HAP-1 (cell line): ENCODE measurements at regions not wholly inside any gene's neighbourhood (a gene's known extent, or its start where the extent isn't known, plus 50 kb on each side); places are given as distances from the start of the nearest gene placed in this dataset.
A peak's percentile ranks its signal among the peaks of the same experiment; 100 is the strongest.

ENCODE experiments used
- DNase-seq, 2 experiments: peaks; one replicate each; pipeline ENCODE4 v3.0.0-alpha.2; 2016 to 2020; ENCODE audit warnings: low spot score in 2 of 2
- H3K27me3 ChIP-seq: fragments of 250-450 bp; sonication (Bioruptor Pico); 2 replicates; pipeline ENCODE4 v1.5.1; 2020; ENCODE audit warnings: low read depth, mild to moderate bottlenecking, moderate library complexity
- H3K36me3 ChIP-seq: fragments of 250-450 bp; sonication (Bioruptor Pico); replicated peaks from 2 replicates; pipeline ENCODE4 v1.5.1; 2020; ENCODE audit warnings: mild to moderate bottlenecking
- H3K4me1 ChIP-seq: fragments of 250-450 bp; sonication (Bioruptor Pico); 2 replicates; pipeline ENCODE4 v1.5.1; 2020; ENCODE audit warnings: mild to moderate bottlenecking
- H3K4me3 ChIP-seq: fragments of 250-450 bp; sonication (Bioruptor Pico); 2 replicates; pipeline ENCODE4 v1.5.1; 2020; ENCODE audit warnings: mild to moderate bottlenecking, moderate library complexity
- H3K9me3 ChIP-seq: fragments of 250-450 bp; sonication (Bioruptor Pico); 2 replicates; pipeline ENCODE4 v1.5.1; 2020; ENCODE audit warnings: mild to moderate bottlenecking, moderate library complexity
- in situ Hi-C: fragments of 300-500 bp; cut with MboI; formaldehyde crosslinking; loops from 3 replicates; pipeline ENCODE4 v1.14.3; 2020; ENCODE audit warnings: low sequenced_read_pairs, inconsistent platforms, mixed read lengths

GRCh38 chr4:92050875-92051274 lies 252.9 kb upstream of the GRID2 start:
- no peaks in the 10 kb centered on the region for H3K36me3 ChIP-seq
- H3K27me3 ChIP-seq, result no peaks in the 10 kb centered on the region
- in situ Hi-C loops, result no loop called here
- no peaks in the 10 kb centered on the region for H3K4me1 ChIP-seq
- no peak overlapping the region for H3K4me3 ChIP-seq
- H3K9me3 ChIP-seq, result no peaks in the 10 kb centered on the region; the same call in 1 of the 2 replicates
- no peak for DNase-seq

GRCh38 chr4:92059615-92060014 lies 244.2 kb upstream of the GRID2 start:
- Histone ChIP-seq H3K27me3 (no peaks in the 10 kb centered on the region), H3K4me3 (no peak overlapping the region), H3K36me3 (no peaks in the 10 kb centered on the region), H3K4me1 (no peaks in the 10 kb centered on the region), H3K9me3 (no peaks in the 10 kb centered on the region)
- in situ Hi-C loops, result no loop called here
- no peak for DNase-seq

GRCh38 chr4:92060333-92060732 lies 243.4 kb upstream of the GRID2 start:
- Histone ChIP-seq H3K9me3 (no peaks in the 10 kb centered on the region), H3K4me3 (no peak overlapping the region), H3K27me3 (no peaks in the 10 kb centered on the region), H3K4me1 (no peaks in the 10 kb centered on the region), H3K36me3 (no peaks in the 10 kb centered on the region)
- in situ Hi-C loops, result no loop called here
- DNase-seq, result peak in 1 of 2 experiments; percentile 11

DNA sequence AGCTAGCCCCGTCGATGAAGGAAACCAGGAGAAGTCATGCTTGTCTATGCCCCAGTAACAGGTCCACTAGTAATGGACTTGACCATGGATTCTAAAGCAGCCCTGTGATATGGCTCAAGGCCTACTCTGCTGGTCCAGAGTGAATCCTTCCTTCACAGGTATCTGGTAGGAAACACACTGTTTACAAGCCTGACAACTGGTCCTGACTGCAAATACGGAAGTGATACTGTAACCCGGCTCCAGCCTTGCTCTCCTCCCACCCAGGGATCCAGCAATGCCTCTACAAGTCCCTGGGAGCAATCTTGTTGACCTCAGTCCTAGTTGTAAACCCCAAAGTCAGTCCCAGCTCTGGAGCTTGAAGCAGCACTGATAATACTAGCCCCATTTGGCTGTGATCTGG lies 239.2 kb upstream of the GRID2 start:
- H3K4me3 ChIP-seq, result no peak overlapping the region
- H3K9me3 ChIP-seq, result no peaks in the 10 kb centered on the region
- no peaks in the 10 kb centered on the region for H3K36me3 ChIP-seq
- no peaks in the 10 kb centered on the region for H3K27me3 ChIP-seq
- in situ Hi-C loops, result no loop called here
- DNase-seq, result no peak
- H3K4me1 ChIP-seq, result no peaks in the 10 kb centered on the region

DNA sequence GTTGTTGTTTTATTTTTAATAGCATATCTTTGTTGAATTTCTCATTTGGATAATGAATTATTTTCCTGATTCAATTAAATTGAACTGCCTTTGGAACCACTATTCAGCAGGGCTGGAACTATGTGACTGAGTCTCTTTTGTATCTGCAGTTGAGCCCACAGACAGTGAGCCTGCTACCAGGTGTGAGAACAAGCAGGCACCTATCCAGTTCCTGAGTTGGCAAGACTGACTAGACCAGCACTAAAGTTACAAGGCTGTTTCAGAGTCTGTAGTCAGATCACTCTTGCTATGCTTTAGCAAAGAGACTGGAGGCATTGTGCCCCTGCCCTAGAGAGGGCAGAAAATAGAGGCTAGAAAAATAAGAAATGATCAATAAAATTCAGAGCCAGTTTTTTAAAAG lies 237.3 kb upstream of the GRID2 start:
- in situ Hi-C loops, result no loop called here

GRCh38 chr4:92071587-92071986 lies 232.2 kb upstream of the GRID2 start:
- H3K4me3 ChIP-seq, result no peak overlapping the region
- H3K36me3 ChIP-seq, result no peaks in the 10 kb centered on the region
- no peaks in the 10 kb centered on the region for H3K9me3 ChIP-seq
- in situ Hi-C loops, result no loop called here
- DNase-seq, result no peak
- H3K27me3 ChIP-seq, result no peaks in the 10 kb centered on the region
- H3K4me1 ChIP-seq, result no peaks in the 10 kb centered on the region

More for the DNA sequence above, 237.3 kb upstream of the GRID2 start:
- H3K4me3 ChIP-seq, result no peak overlapping the region
- no peaks in the 10 kb centered on the region for H3K9me3 ChIP-seq
- no peaks in the 10 kb centered on the region for H3K27me3 ChIP-seq
- DNase-seq, result no peak
- no peaks in the 10 kb centered on the region for H3K36me3 ChIP-seq
- no peaks in the 10 kb centered on the region for H3K4me1 ChIP-seq

DNA sequence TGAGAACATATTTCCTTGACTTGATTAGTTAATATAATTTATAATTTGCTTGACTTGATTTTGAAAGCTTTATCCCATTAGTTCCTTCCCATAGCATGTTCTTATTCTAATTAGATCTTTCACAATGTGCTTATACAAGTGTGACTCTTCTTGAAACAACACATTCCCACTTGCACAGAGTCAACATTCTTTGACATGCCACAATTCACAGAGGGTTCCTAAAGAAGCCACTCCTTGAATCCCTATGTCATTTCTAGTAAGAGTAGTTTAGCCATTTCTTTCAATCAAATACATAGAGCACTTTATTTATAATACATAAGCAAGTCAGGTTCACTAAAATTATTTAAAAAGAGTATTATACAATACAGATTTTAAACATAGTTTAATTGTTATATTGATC lies 228.9 kb upstream of the GRID2 start:
- Histone ChIP-seq H3K4me1 (no peaks in the 10 kb centered on the region), H3K27me3 (no peaks in the 10 kb centered on the region), H3K4me3 (no peak overlapping the region), H3K36me3 (no peaks in the 10 kb centered on the region), H3K9me3 (no peaks in the 10 kb centered on the region)
- no peak for DNase-seq
- in situ Hi-C loops, result no loop called here

GRCh38 chr4:92090887-92091286 lies 212.9 kb upstream of the GRID2 start:
- Histone ChIP-seq H3K4me1 (no peaks in the 10 kb centered on the region), H3K36me3 (no peaks in the 10 kb centered on the region), H3K9me3 (no peaks in the 10 kb centered on the region), H3K4me3 (no peak overlapping the region), H3K27me3 (no peaks in the 10 kb centered on the region)
- no peak for DNase-seq
- in situ Hi-C loops, result no loop called here

- DNase-seq, result peak in 1 of 2 experiments; percentile 47
- no peak overlapping the region for H3K4me3 ChIP-seq
- H3K36me3 ChIP-seq, result no peaks in the 10 kb centered on the region
- in situ Hi-C loops, result no loop called here
- H3K9me3 ChIP-seq, result no peaks in the 10 kb centered on the region
- H3K4me1 ChIP-seq, result no peaks in the 10 kb centered on the region
- H3K27me3 ChIP-seq, result no peaks in the 10 kb centered on the region
Measured at GRCh38 chr4:92091335-92091734, 212.4 kb upstream of the GRID2 start.

DNA sequence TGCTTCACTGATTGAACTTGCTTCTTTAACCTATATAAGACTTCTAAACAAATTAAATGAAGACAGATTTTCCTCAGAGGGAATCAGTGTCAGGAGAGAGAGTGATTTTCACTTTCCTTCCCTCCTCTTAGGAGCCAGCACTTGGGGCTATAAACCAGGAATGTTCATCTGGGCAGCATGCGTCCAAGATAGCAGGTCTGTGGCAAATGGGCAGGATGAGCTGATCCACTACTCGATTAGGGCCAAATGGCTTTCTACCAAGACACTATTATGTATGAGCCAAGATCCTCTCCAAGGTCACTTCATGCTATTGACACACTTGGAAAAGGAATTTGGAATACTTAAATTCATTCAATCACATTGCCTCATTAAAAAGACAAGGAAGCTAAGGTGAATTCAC lies 203.9 kb upstream of the GRID2 start:
- Histone ChIP-seq H3K27me3 (no peaks in the 10 kb centered on the region), H3K4me3 (no peak overlapping the region), H3K36me3 (no peaks in the 10 kb centered on the region), H3K4me1 (no peaks in the 10 kb centered on the region), H3K9me3 (no peaks in the 10 kb centered on the region)
- in situ Hi-C loops, result no loop called here
- no peak for DNase-seq

DNA sequence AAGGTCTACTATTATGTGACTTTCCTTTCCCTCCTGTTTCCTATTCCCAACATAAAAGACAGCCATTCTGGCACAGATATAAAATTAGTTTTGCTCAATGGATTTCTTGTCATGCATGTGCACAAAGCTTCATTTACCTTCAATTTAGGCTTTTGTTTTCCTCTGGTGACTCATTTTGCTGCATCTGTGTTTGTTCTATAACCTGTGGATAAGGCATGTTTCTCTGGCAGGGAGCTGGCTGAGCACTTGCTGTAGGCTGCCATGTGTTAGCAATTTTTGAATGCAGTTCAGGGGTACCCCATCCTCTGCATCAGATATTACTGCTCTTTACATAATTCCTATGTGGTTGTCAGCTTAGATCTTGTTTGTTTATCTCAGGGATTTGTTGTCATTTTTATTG lies 202.8 kb upstream of the GRID2 start:
- Histone ChIP-seq H3K27me3 (no peaks in the 10 kb centered on the region), H3K9me3 (no peaks in the 10 kb centered on the region), H3K36me3 (no peaks in the 10 kb centered on the region), H3K4me3 (no peak overlapping the region), H3K4me1 (no peaks in the 10 kb centered on the region)
- DNase-seq, result no peak
- in situ Hi-C loops, result no loop called here

- in situ Hi-C loops, result no loop called here
- no peak for DNase-seq
Measured at GRCh38 chr4:92101737-92102172, 202.0 kb upstream of the GRID2 start.

DNA sequence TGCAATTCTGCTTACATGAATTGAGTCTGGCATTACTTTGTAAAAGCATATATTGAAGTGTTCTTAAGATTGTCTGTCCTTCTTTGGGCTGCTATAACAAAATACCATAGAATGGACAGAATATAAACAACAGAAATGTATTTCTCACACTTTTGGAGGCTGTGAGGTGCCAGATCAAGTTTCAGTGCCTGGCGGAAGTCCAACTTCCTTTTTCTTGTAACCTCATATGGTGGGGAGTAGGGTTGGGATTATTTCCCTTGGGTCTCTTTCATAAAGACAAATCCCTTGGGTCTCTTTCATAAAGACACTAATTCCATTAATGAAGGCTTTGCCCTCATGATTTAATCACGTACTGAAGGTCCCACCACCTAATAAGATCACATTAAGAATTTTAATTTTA lies 199.3 kb upstream of the GRID2 start:
- Histone ChIP-seq H3K9me3 (no peaks in the 10 kb centered on the region), H3K4me3 (no peak overlapping the region), H3K36me3 (no peaks in the 10 kb centered on the region), H3K4me1 (no peaks in the 10 kb centered on the region), H3K27me3 (no peaks in the 10 kb centered on the region)
- no peak for DNase-seq
- in situ Hi-C loops, result no loop called here

More at GRCh38 chr4:92101737-92102172, 202.0 kb upstream of the GRID2 start:
- no peaks in the 10 kb centered on the region for H3K4me1 ChIP-seq
- H3K9me3 ChIP-seq, result no peaks in the 10 kb centered on the region
- no peaks in the 10 kb centered on the region for H3K36me3 ChIP-seq
- H3K4me3 ChIP-seq, result no peak overlapping the region
- H3K27me3 ChIP-seq, result no peaks in the 10 kb centered on the region

GRCh38 chr4:92106816-92107215 lies 196.9 kb upstream of the GRID2 start:
- in situ Hi-C loops, result no loop called here

DNA sequence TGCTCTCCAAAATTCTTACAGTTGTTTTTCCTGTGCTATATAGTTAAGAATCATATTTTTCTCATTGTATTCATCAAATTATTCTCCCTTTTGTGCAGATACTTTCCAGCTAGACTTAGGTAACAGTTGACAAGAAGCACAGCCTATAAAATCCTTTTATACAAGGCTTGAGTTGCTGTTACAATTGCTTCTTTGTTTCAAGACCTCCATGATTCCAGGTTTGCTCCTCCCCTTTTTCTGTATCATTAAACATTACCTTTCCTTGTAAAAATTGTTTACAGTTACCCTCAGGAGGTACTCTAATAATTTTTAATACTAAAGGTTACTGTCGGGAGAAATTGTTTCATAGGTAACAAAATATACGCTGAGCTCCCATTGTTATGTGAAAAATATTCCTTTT lies 192.3 kb upstream of the GRID2 start:
- Histone ChIP-seq H3K36me3 (no peaks in the 10 kb centered on the region), H3K4me3 (no peak overlapping the region), H3K27me3 (no peaks in the 10 kb centered on the region), H3K4me1 (no peaks in the 10 kb centered on the region), H3K9me3 (no peaks in the 10 kb centered on the region)
- in situ Hi-C loops, result no loop called here
- no peak for DNase-seq

More at GRCh38 chr4:92106816-92107215, 196.9 kb upstream of the GRID2 start:
- DNase-seq, result no peak
- Histone ChIP-seq H3K9me3 (no peaks in the 10 kb centered on the region), H3K27me3 (no peaks in the 10 kb centered on the region), H3K4me3 (no peak overlapping the region), H3K36me3 (no peaks in the 10 kb centered on the region), H3K4me1 (no peaks in the 10 kb centered on the region)
